GM06990 (cell line): ENCODE measurements at regions not wholly inside any gene's neighbourhood (a gene's known extent, or its start where the extent isn't known, plus 50 kb on each side); places are given as distances from the start of the nearest gene placed in this dataset.
A peak's percentile ranks its signal among the peaks of the same experiment; 100 is the strongest.

ENCODE experiments used
- DNase-seq: peaks from one replicate; pipeline ENCODE4 v3.0.0-alpha.2; 2011; ENCODE audit not compliant: insufficient read length; ENCODE audit errors: extremely low read depth
- H3K27me3 ChIP-seq: replicated peaks from 2 replicates; pipeline ENCODE4 v1.6.0; 2011; ENCODE audit warnings: low read length; ENCODE audit not compliant: control insufficient read depth, insufficient read depth
- H3K36me3 ChIP-seq: 2 replicates; pipeline ENCODE4 v1.5.1; 2011; ENCODE audit warnings: low read length; ENCODE audit not compliant: control insufficient read depth, insufficient read depth
- H3K4me3 ChIP-seq: replicated peaks from 2 replicates; pipeline ENCODE4 v1.5.1; 2011; ENCODE audit warnings: low read depth, mild to moderate bottlenecking, control low read depth, low read length
- CTCF ChIP-seq: IDR thresholded peaks from 2 replicates; pipeline ENCODE4 v1.5.1; 2011; ENCODE audit warnings: low read length, control low read depth, mild to moderate bottlenecking, inconsistent platforms; ENCODE audit not compliant: insufficient read depth, poor library complexity, severe bottlenecking

- no peak for DNase-seq
- H3K27me3 ChIP-seq = no peaks in the 10 kb centered on the region; the same call in 1 of the 2 replicates
- no peaks in the 10 kb centered on the region for H3K36me3 ChIP-seq
- no peak overlapping the region for H3K4me3 ChIP-seq
- no peak for TF ChIP-seq CTCF
Measured at GRCh38 chr17:79392598-79392997, 218.3 kb downstream of the RBFOX3 start.

GRCh38 chr17:79391376-79392233, 219.2 kb downstream of the RBFOX3 start:
- peak; percentile 60 for DNase-seq
- no peaks in the 10 kb centered on the region; the same call in 1 of the 2 replicates for H3K27me3 ChIP-seq
- no peak overlapping the region for H3K4me3 ChIP-seq
- TF ChIP-seq CTCF = peak; percentile 93
- H3K36me3 ChIP-seq = no peaks in the 10 kb centered on the region

GRCh38 chr17:79389896-79390295, 221.0 kb downstream of the RBFOX3 start:
- no peak for DNase-seq
- no peak overlapping the region for H3K4me3 ChIP-seq
- H3K27me3 ChIP-seq = no peaks in the 10 kb centered on the region; the same call in 1 of the 2 replicates
- no peaks in the 10 kb centered on the region for H3K36me3 ChIP-seq
- no peak for TF ChIP-seq CTCF

- DNase-seq = no peak
Measured at GRCh38 chr17:79388556-79389295, 222.1 kb downstream of the RBFOX3 start.

GRCh38 chr17:79387783-79388182, 223.1 kb downstream of the RBFOX3 start:
- Histone ChIP-seq H3K36me3 (no peaks in the 10 kb centered on the region), H3K27me3 (no peaks in the 10 kb centered on the region; the same call in 1 of the 2 replicates), H3K4me3 (no peak overlapping the region)
- no peak for TF ChIP-seq CTCF
- no peak for DNase-seq

More at GRCh38 chr17:79388556-79389295, 222.1 kb downstream of the RBFOX3 start:
- no peak overlapping the region for H3K4me3 ChIP-seq
- no peaks in the 10 kb centered on the region; the same call in 1 of the 2 replicates for H3K27me3 ChIP-seq
- no peaks in the 10 kb centered on the region for H3K36me3 ChIP-seq
- TF ChIP-seq CTCF = peak; percentile 68
